ENCODE measurements at regions not wholly inside any gene's neighbourhood (a gene's known extent, or its start where the extent isn't known, plus 50 kb on each side); places are given as distances from the start of the nearest gene placed in this dataset.

DNA sequence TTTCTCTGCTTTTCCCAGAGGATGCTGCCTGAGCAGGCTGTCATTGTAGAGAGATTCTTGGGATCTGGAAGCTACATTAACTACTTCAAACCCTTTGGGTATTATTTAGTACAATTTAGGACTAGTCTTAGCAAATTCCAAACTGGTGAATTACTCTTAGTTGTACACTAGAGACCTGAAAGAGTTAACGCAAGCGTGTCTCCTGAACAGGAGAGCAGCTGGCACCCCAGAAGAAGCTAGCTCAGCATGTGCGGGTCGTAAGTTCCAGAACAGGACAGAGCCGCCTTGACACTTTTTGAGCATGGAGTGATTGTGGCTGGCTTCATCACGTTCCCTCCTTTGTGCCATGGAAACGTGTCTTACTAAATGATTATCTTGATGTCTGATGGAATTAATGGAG lies 495.7 kb upstream of the TPK1 start:
- Histone ChIP-seq H3K27me3 (no peaks in the 10 kb centered on the region), H3K9me3 (no peaks in the 10 kb centered on the region), H3K27ac (no peak overlapping the region), H3K4me1 (no peaks in the 10 kb centered on the region), H3K4me3 (no peak overlapping the region), H3K36me3 (no peaks in the 10 kb centered on the region)
- TF ChIP-seq POLR2A (IDR thresholded peaks at IDR 0.05), result no peak
- TF ChIP-seq, protein P1, sequence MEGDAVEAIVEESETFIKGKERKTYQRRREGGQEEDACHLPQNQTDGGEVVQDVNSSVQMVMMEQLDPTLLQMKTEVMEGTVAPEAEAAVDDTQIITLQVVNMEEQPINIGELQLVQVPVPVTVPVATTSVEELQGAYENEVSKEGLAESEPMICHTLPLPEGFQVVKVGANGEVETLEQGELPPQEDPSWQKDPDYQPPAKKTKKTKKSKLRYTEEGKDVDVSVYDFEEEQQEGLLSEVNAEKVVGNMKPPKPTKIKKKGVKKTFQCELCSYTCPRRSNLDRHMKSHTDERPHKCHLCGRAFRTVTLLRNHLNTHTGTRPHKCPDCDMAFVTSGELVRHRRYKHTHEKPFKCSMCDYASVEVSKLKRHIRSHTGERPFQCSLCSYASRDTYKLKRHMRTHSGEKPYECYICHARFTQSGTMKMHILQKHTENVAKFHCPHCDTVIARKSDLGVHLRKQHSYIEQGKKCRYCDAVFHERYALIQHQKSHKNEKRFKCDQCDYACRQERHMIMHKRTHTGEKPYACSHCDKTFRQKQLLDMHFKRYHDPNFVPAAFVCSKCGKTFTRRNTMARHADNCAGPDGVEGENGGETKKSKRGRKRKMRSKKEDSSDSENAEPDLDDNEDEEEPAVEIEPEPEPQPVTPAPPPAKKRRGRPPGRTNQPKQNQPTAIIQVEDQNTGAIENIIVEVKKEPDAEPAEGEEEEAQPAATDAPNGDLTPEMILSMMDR (IDR thresholded peaks at IDR 0.05), result no peak
- DNase-seq, result no peak

DNA sequence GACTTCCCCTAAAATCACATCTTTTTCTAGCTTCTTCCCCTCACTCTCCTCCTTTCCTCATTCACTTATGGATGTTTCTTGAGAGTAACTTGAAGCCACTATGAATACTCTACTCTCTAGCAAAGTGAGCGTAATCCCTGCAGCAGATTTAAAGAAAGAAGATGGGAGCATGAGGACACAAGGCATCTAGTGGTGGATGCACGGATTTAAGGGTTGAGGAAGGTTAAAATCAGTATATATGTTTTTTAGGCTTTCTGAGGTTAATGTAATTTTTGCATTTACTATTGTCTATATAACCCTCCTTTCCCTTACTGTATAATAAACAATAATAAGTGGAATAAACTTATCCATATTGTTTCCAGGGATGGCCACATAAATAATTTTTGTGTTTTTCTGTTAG lies 495.2 kb upstream of the TPK1 start:
- DNase-seq, result no peak
- Histone ChIP-seq H3K4me3 (no peak overlapping the region), H3K27ac (no peak overlapping the region), H3K36me3 (no peaks in the 10 kb centered on the region), H3K27me3 (no peaks in the 10 kb centered on the region), H3K9me3 (no peaks in the 10 kb centered on the region), H3K4me1 (no peaks in the 10 kb centered on the region)
- TF ChIP-seq, protein P1 (IDR thresholded peaks at IDR 0.05), result no peak
- no peak for TF ChIP-seq POLR2A (IDR thresholded peaks at IDR 0.05)

DNA sequence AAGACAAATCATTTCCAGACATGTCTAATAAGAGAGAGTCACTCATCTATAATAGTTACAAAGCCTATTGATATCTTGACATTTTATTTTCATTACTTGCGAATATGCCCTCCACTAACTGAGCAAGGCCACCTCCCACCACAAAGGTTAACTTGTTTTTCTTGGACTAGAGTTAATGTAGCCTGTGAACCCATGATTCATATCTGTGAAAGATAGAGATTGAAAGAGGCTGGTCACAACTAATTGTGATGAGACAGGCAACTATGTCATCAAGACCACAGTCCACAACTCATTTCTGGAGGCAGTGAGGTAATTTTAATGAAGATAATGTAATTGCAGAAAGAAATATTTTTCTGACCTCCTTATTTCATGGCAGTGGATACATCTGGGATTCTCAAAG lies 491.8 kb upstream of the TPK1 start:
- no peak for TF ChIP-seq POLR2A (IDR thresholded peaks at IDR 0.05)
- TF ChIP-seq, protein P1 (IDR thresholded peaks at IDR 0.05), result no peak
- no peak for DNase-seq
- Histone ChIP-seq H3K27me3 (no peaks in the 10 kb centered on the region), H3K4me1 (no peaks in the 10 kb centered on the region), H3K4me3 (no peak overlapping the region), H3K9me3 (no peaks in the 10 kb centered on the region), H3K27ac (no peak overlapping the region), H3K36me3 (no peaks in the 10 kb centered on the region)

DNA sequence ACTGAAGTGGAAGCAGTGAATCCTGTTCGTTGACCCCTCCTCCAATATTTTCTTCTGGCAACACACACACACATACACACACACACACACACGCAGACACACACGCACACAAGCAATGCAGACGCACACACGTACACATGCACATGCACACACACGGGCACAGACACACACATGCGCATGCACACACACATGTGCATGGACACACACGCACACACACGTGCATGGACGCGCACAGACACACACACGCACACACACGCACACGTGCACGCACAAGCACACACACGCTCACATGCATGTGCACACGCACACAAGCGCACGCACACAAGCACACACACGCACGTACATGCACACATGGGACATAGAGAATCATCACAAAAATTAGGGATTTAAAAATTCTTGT lies 488.2 kb upstream of the TPK1 start:
- H3K27me3 ChIP-seq, result no peaks in the 10 kb centered on the region
- no peaks in the 10 kb centered on the region for H3K9me3 ChIP-seq
- DNase-seq, result no peak
- no peak overlapping the region for H3K4me3 ChIP-seq
- no peaks in the 10 kb centered on the region for H3K36me3 ChIP-seq
- H3K27ac ChIP-seq, result no peak overlapping the region
- no peaks in the 10 kb centered on the region for H3K4me1 ChIP-seq
- no peak for TF ChIP-seq POLR2A (IDR thresholded peaks at IDR 0.05)
- TF ChIP-seq, protein P1 (IDR thresholded peaks at IDR 0.05), result no peak

DNA sequence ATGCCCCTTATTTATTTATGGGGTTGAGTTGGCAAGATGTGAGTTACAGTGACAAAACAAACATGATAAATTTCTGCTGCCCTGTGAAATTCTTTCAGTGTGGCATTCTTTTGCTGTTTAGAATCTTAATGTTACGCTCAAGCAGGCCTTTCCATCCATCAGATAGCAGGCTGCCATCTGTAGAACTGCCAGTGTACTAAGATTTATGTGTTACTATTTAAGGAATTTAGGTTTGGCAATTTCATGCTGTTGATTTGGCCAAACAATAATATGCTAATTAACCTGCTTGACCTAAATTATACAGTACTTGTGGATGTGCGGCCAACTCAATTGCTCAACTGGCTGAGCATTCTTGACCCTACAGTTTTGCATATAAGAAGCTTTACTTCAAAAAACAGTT lies 477.7 kb upstream of the TPK1 start:
- no peak overlapping the region for H3K4me3 ChIP-seq
- no peaks in the 10 kb centered on the region for H3K4me1 ChIP-seq
- no peaks in the 10 kb centered on the region for H3K27me3 ChIP-seq
- TF ChIP-seq POLR2A (IDR thresholded peaks at IDR 0.05), result no peak
- TF ChIP-seq, protein P1 (IDR thresholded peaks at IDR 0.05), result no peak
- no peaks in the 10 kb centered on the region for H3K36me3 ChIP-seq
- H3K27ac ChIP-seq, result no peak overlapping the region
- DNase-seq, result no peak
- no peaks in the 10 kb centered on the region for H3K9me3 ChIP-seq

DNA sequence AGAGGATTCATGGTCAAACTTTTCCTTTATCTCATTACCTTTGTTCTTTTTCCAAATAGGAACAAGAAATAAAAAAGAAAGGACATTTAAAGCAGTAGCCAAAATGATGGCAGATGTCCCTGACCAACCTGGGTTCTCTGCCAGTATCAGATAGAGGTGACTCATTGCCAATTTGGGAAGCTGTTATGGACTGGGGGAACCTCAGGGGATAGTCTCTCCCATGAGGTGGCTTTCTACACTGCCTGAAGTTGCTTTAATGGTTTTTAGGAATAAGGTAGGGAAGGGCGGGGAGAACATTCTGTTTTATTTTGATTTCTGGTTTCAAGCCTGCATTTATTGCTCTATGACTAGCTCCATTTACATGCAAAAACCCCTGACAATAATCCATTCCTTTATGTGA lies 457.9 kb upstream of the TPK1 start:
- DNase-seq, result no peak
- Histone ChIP-seq H3K27ac (no peak overlapping the region), H3K4me1 (no peaks in the 10 kb centered on the region), H3K27me3 (no peaks in the 10 kb centered on the region), H3K36me3 (no peaks in the 10 kb centered on the region), H3K4me3 (no peak overlapping the region), H3K9me3 (no peaks in the 10 kb centered on the region)
- no peak for TF ChIP-seq POLR2A (IDR thresholded peaks at IDR 0.05)
- TF ChIP-seq, protein P1 (IDR thresholded peaks at IDR 0.05), result no peak

All from Peyer's patch (tissue), 4 donors.